ENCODE measurements at regions not wholly inside any gene's neighbourhood (a gene's known extent, or its start where the extent isn't known, plus 50 kb on each side); places are given as distances from the start of the nearest gene placed in this dataset.

DNA sequence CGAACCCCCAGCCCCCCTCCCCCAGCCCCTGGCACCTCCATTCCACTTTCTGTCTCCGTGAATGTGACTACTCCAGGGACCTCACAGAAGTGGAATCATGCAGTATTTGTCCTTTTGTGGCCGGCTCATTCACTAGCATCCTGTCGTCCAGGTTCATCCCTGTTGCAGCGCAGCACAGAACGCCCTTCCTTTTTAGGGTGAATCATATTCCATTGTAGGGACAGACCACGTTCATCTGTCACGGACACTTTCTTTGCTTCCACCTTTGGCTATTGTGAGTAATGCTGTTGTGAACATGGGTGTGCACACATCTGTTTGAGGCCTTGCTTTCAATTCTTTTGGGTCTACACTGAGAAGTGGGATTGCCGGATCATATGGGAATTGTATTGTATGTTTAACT is 148.9 kb upstream of the IQSEC1 start:
- no peak for DNase-seq (ENCODE audit: low spot score)
- no peaks in the 10 kb centered on the region for H3K9me3 Mint-ChIP-seq (ENCODE audit: unreplicated experiment)
- no peak overlapping the region for H3K27ac Mint-ChIP-seq (ENCODE audit: unreplicated experiment)
- peaks cover 4% of the 10 kb centered on the region for H3K27me3 Mint-ChIP-seq (ENCODE audit: unreplicated experiment)
- peak overlapping the region; percentile 40 for H3K4me3 Mint-ChIP-seq (ENCODE audit: unreplicated experiment)
- H3K36me3 Mint-ChIP-seq (ENCODE audit: low read depth, unreplicated experiment): peaks cover 20% of the 10 kb centered on the region
- TF ChIP-seq, protein P1, sequence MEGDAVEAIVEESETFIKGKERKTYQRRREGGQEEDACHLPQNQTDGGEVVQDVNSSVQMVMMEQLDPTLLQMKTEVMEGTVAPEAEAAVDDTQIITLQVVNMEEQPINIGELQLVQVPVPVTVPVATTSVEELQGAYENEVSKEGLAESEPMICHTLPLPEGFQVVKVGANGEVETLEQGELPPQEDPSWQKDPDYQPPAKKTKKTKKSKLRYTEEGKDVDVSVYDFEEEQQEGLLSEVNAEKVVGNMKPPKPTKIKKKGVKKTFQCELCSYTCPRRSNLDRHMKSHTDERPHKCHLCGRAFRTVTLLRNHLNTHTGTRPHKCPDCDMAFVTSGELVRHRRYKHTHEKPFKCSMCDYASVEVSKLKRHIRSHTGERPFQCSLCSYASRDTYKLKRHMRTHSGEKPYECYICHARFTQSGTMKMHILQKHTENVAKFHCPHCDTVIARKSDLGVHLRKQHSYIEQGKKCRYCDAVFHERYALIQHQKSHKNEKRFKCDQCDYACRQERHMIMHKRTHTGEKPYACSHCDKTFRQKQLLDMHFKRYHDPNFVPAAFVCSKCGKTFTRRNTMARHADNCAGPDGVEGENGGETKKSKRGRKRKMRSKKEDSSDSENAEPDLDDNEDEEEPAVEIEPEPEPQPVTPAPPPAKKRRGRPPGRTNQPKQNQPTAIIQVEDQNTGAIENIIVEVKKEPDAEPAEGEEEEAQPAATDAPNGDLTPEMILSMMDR (IDR thresholded peaks at IDR 0.05; ENCODE audit: unreplicated experiment): no peak
- peaks cover 19% of the 10 kb centered on the region for H3K4me1 Mint-ChIP-seq (ENCODE audit: unreplicated experiment)

DNA sequence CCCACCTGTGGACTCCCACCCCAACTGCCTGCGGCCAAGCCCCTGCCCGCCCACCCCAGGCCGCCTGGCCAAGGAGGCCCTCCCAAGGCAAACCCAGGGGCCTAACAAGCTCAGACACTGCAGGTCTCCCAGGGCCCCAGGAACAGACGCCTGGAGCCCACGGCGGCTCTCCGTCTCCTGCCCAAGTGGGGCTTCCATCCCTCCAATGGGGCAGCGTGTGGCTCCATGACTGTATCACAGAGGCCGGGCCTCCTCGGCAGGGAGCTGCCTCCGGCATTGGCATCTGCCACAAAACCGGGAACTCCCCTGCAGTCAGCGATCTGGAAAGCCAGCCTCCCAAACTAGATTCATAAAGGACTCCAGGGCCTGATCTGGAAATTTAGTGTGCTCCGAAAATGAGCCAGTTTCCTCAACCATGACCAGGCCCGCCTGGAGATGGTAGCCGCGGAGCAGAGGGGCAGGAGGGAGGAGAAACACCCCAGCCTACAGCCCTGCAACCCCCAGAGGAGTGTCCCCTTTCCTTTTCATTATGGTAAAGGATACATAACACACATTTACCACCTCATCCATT is 148.3 kb upstream of the IQSEC1 start:
- Mint-ChIP-seq H3K27ac (ENCODE audit: unreplicated experiment) (no peak overlapping the region), H3K27me3 (ENCODE audit: unreplicated experiment) (peaks cover 4% of the 10 kb centered on the region), H3K9me3 (ENCODE audit: unreplicated experiment) (no peaks in the 10 kb centered on the region), H3K4me1 (ENCODE audit: unreplicated experiment) (peaks cover 19% of the 10 kb centered on the region), H3K4me3 (ENCODE audit: unreplicated experiment) (no peak overlapping the region), H3K36me3 (ENCODE audit: low read depth, unreplicated experiment) (peaks cover 24% of the 10 kb centered on the region)
- TF ChIP-seq, protein P1 (IDR thresholded peaks at IDR 0.05; ENCODE audit: unreplicated experiment): no peak
- DNase-seq (ENCODE audit: low spot score): no peak

DNA sequence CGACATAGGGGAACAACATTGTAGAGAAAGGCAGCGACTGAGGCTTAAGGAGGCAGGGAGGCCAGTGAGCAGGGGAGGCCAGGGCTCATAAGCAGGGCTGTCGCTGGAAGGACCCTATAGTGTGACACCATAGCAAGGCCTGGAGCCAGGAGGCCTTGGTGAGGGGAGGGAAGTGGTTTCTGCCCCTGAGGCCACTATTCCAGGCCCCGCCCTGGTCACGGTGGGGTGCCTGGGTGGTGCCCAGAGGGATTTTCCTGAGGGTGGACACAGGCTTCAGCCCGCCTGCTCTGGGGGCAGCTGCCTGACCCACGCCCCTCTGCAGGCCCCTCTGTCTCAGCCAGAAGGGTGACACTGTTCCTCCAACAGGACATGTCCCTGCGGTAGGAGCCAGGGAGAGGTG is 147.8 kb upstream of the IQSEC1 start:
- peaks cover 24% of the 10 kb centered on the region for H3K36me3 Mint-ChIP-seq (ENCODE audit: low read depth, unreplicated experiment)
- H3K4me1 Mint-ChIP-seq (ENCODE audit: unreplicated experiment): peaks cover 19% of the 10 kb centered on the region
- no peak overlapping the region for H3K4me3 Mint-ChIP-seq (ENCODE audit: unreplicated experiment)
- H3K27ac Mint-ChIP-seq (ENCODE audit: unreplicated experiment): no peak overlapping the region
- DNase-seq (ENCODE audit: low spot score): no peak
- H3K9me3 Mint-ChIP-seq (ENCODE audit: unreplicated experiment): no peaks in the 10 kb centered on the region
- TF ChIP-seq, protein P1 (IDR thresholded peaks at IDR 0.05; ENCODE audit: unreplicated experiment): no peak
- H3K27me3 Mint-ChIP-seq (ENCODE audit: unreplicated experiment): peaks cover 4% of the 10 kb centered on the region

DNA sequence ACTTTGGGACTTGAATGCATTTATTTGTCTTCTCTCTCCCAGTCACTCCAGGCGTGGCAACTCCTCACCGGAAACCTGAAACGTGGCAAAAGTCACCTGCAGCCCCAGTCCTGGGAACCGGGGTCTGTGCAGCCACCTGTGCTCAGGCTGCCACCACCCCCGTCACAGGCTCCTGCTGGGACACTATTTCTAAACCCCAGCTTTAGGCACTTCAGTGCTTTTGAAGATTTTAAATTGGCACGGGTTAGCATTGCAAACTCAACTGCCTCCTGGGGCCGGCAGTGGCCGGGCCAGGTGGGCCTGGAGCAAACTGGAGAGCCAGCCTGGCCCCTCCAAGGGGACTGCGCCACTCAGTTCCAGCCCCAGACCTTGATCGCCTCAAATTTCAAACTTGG is 146.7 kb upstream of the IQSEC1 start:
- TF ChIP-seq, protein P1 (IDR thresholded peaks at IDR 0.05; ENCODE audit: unreplicated experiment): no peak
- no peaks in the 10 kb centered on the region for H3K9me3 Mint-ChIP-seq (ENCODE audit: unreplicated experiment)

DNA sequence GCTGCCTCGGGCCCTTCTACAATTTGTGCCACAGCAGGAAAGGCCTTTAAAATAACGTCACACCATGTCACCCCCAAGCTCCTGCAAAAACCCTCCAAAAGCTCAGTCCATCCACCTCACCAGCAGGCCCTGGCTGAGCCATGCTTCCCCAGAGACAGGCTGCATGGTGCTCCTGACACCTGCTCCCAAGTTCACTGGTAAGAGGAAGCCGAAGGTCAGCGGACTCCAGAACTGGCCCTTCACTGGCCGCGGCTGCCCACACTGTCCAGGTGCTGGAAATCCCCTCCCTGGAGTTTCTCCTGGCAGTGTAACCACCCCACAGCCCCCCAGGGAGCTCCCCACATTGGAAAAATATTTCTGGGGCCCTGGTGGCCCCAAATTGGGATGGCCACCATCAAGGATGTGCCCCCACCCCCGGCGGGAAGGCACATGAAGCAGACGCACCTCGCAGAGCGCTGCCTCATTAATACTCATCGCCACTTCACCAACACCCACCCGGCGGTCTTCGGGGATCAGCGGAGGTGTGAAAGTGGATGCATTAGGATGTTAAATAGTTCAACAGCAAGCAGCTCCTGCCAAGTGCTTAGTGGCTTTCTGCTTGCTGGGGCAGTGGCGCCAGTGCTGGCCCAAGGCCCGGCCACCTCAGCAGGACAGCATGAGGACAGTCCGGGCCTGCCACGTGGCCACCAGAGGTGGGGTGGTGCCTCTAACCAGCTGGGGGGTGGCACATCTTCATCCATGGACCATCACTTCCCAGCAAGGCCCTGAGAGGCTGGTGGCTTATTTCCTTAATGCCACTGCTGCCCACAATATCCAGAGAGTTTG is 146.1 kb upstream of the IQSEC1 start:
- Mint-ChIP-seq H3K27ac (ENCODE audit: unreplicated experiment) (no peak overlapping the region), H3K9me3 (ENCODE audit: unreplicated experiment) (no peaks in the 10 kb centered on the region), H3K36me3 (ENCODE audit: low read depth, unreplicated experiment) (peaks cover 22% of the 10 kb centered on the region), H3K4me3 (ENCODE audit: unreplicated experiment) (no peak overlapping the region), H3K27me3 (ENCODE audit: unreplicated experiment) (peaks cover 4% of the 10 kb centered on the region), H3K4me1 (ENCODE audit: unreplicated experiment) (peaks cover 15% of the 10 kb centered on the region)
- TF ChIP-seq, protein P1 (IDR thresholded peaks at IDR 0.05; ENCODE audit: unreplicated experiment): no peak
- DNase-seq (ENCODE audit: low spot score): no peak

More for the DNA sequence above, 146.7 kb upstream of the IQSEC1 start:
- Mint-ChIP-seq H3K27ac (ENCODE audit: unreplicated experiment) (no peak overlapping the region), H3K4me3 (ENCODE audit: unreplicated experiment) (no peak overlapping the region), H3K36me3 (ENCODE audit: low read depth, unreplicated experiment) (peaks cover 22% of the 10 kb centered on the region), H3K4me1 (ENCODE audit: unreplicated experiment) (peaks cover 19% of the 10 kb centered on the region), H3K27me3 (ENCODE audit: unreplicated experiment) (peaks cover 4% of the 10 kb centered on the region)
- no peak for DNase-seq (ENCODE audit: low spot score)

All from endothelial cell (in vitro differentiated cells).